ENCODE measurements at regions not wholly inside any gene's neighbourhood (a gene's known extent, or its start where the extent isn't known, plus 50 kb on each side); places are given as distances from the start of the nearest gene placed in this dataset.
A peak's percentile ranks its signal among the peaks of the same experiment; 100 is the strongest.

DNA sequence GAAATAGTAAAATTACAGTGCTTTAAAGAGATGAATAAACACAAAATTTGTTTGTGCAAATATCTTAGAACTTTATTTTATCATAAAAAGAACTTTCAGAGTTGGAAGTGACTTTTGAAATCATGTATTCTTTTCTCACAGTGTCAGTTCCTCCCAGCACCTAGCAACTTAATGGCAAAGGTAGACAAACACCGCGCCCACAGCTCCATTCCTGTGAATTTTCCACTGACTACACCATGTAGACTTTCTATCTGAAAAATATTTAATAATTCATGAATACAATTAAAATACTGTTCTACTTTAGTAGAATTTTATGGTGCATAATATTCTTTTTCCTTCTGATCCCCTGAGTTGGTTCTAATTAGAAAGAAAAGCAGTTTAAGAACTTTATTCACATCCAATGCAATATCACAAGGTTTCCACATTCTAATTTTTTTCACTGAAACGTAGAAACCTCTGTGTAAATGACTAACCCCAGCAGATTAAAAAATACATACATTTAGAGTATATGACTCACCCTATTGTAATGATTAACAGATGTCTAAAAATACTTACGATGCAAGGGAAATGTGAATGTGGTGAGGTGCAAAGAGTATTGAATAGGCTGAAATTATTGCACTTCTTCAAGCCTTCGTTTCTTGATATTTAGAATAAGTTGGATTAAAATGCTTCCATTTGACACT, 218.2 kb upstream of the CCDC179 start:
- TF ChIP-seq, protein P1, sequence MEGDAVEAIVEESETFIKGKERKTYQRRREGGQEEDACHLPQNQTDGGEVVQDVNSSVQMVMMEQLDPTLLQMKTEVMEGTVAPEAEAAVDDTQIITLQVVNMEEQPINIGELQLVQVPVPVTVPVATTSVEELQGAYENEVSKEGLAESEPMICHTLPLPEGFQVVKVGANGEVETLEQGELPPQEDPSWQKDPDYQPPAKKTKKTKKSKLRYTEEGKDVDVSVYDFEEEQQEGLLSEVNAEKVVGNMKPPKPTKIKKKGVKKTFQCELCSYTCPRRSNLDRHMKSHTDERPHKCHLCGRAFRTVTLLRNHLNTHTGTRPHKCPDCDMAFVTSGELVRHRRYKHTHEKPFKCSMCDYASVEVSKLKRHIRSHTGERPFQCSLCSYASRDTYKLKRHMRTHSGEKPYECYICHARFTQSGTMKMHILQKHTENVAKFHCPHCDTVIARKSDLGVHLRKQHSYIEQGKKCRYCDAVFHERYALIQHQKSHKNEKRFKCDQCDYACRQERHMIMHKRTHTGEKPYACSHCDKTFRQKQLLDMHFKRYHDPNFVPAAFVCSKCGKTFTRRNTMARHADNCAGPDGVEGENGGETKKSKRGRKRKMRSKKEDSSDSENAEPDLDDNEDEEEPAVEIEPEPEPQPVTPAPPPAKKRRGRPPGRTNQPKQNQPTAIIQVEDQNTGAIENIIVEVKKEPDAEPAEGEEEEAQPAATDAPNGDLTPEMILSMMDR (IDR thresholded peaks at IDR 0.05; ENCODE audit: insufficient read depth, low read depth, low read length, missing control alignments) = no peak
- DNase-seq (ENCODE audit: low read depth) = peak; percentile 23
- H3K4me3 ChIP-seq (ENCODE audit: low read length) = no peak overlapping the region

DNA sequence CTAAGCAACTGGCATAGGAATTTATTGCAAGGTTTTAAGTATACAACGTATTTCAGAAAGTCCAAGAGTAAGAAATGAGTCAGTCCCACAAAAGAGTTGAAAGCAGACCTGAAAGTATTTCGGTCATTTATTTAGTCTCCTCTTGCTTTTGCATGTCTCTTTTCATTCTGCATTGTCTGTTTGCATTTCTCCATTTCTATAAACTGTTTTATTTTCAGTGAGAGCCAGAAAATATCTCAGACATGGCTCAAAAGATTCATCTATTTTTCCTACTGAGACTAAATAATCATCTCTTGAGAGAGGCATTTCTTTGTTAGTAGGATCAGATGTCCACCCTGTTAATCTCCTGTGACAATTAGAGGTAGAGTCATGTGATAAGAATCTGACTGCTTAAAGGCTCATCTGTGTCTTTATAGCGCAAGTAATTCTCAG, 219.1 kb upstream of the CCDC179 start:
- no peak for DNase-seq (ENCODE audit: low read depth)
- no peak overlapping the region for H3K4me3 ChIP-seq (ENCODE audit: low read length)
- TF ChIP-seq, protein P1 (IDR thresholded peaks at IDR 0.05; ENCODE audit: insufficient read depth, low read depth, low read length, missing control alignments) = no peak

DNA sequence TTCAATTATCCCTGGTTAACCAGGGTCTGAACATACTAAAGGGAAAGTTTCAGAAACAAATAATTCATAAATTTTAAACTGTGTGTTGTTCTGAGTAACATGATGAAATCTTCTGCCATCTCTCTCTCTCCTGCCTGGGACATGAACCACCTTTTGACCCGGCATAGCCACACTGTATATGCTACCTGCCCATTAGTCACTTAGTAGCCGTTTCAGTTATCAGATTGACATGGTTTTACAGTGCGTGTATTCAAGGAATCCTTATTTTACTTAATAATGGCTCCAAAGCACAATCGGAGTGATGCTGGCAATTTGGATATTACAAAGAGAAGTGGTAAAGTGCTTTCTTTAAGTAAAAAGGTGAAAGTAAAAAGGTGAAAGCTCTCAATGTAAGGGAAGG, 227.1 kb upstream of the CCDC179 start:
- TF ChIP-seq, protein P1 (IDR thresholded peaks at IDR 0.05; ENCODE audit: insufficient read depth, low read depth, low read length, missing control alignments) = no peak
- no peak for DNase-seq (ENCODE audit: low read depth)
- H3K4me3 ChIP-seq (ENCODE audit: low read length) = no peak overlapping the region

DNA sequence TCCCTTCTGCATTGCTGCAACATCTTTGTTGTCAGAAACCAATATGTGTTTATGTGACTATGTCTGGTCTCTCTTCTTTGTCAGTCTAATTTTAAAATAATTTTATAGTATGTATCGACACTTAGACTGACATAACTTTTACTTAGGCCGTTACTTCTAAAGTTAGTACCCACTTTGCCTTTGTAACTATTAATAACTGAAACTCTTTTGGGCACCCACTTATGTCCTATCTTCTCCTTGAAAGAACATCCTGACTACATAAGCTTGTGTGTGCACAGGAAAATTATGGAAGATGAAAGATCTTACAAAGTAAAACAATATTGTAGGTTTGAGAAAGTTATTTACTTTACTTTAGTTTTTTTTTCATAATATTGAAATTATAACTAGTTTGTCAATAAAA, 230.4 kb upstream of the CCDC179 start:
- no peak for DNase-seq (ENCODE audit: low read depth)
- TF ChIP-seq, protein P1 (IDR thresholded peaks at IDR 0.05; ENCODE audit: insufficient read depth, low read depth, low read length, missing control alignments) = no peak

DNA sequence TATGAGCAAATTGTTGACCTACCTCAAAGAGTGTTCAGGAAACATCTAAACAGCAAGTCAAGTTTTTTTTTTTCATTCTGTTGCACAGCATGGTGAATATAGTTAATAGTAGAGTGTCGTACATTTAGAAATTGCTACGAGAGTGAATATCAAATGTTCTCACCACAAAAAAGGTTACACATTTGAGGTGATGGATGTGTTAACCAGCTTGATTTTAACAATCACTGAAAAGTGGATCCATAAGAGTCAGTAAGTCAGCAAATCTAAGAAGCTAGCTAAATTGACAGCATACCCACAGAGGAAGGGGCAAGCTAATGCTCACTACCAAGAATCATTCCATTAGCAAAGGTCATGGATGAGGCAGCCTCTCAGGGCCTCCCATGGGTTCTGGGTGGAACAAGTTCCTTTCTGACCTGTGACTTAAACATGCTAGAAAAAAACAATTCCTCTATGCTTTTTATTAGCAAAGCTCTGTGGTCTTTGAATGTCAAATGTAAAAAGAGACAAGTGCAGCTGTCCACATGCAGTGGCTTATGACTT, 235.4 kb upstream of the CCDC179 start:
- no peak overlapping the region for H3K4me3 ChIP-seq (ENCODE audit: low read length)
- no peak for DNase-seq (ENCODE audit: low read depth)
- TF ChIP-seq, protein P1 (IDR thresholded peaks at IDR 0.05; ENCODE audit: insufficient read depth, low read depth, low read length, missing control alignments) = no peak

More for the DNA sequence above, 230.4 kb upstream of the CCDC179 start:
- no peak overlapping the region for H3K4me3 ChIP-seq (ENCODE audit: low read length)

DNA sequence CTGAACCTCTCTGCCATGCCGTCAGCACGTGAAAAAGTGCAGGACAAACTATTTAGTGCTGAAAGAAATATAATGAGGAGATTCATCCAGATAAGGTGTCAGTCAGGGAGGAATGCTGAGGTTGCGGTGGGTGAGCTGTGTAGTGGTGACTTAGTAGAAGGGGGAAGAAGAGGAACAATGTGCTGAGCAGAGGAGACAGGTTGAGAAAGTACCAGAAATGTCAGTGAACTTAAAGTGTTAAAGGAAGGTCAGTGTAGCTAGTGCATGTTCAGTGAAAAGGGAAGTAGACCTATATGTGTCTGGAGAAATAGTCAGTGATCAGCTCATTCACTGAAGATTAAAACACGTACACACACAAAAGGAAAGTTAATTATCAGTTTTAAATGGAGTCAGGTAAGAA, 237.6 kb upstream of the CCDC179 start:
- TF ChIP-seq, protein P1 (IDR thresholded peaks at IDR 0.05; ENCODE audit: insufficient read depth, low read depth, low read length, missing control alignments) = no peak
- no peak overlapping the region for H3K4me3 ChIP-seq (ENCODE audit: low read length)
- DNase-seq (ENCODE audit: low read depth) = no peak

DNA sequence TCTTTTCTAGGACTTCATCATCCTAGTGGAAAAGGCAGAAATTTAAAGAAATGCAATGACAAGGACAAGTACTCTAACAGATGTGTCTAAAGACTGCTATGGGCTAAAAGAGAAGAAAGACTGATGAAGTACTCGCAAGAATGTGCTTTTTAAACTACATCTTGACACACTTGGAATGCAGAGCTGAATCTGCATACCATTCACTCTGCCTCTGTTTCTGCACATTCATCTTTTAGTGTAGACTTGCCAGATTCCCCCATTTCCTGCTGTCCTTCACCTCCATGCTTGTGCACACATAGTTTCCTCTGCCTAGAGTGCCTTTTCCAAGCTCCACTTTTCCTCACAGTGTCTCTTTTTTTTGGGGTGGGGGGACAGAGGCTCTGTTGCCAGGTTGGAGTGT, 239.0 kb upstream of the CCDC179 start:
- no peak overlapping the region for H3K4me3 ChIP-seq (ENCODE audit: low read length)
- TF ChIP-seq, protein P1 (IDR thresholded peaks at IDR 0.05; ENCODE audit: insufficient read depth, low read depth, low read length, missing control alignments) = no peak
- no peak for DNase-seq (ENCODE audit: low read depth)
